ENCODE measurements at regions not wholly inside any gene's neighbourhood (a gene's known extent, or its start where the extent isn't known, plus 50 kb on each side); places are given as distances from the start of the nearest gene placed in this dataset.

GRCh38 chr22:47835726-47836125 is 1073.3 kb downstream of the TBC1D22A start (continued):
- TF ChIP-seq ZNF462 (CRISPR knock-in tag; IDR thresholded peaks at IDR 0.05) (no peak), ZNF331 (CRISPR knock-in tag; IDR thresholded peaks at IDR 0.05; ENCODE audit: low read depth) (no peak)

- H3K4me1 Mint-ChIP-seq = no peaks in the 10 kb centered on the region
- no peaks in the 10 kb centered on the region for H3K36me3 Mint-ChIP-seq (ENCODE audit: low read depth)
- ATAC-seq (no peak), DNase-seq (ENCODE audit: low spot score) (no peak)
- no peaks in the 10 kb centered on the region for H3K27me3 Mint-ChIP-seq (ENCODE audit: insufficient read depth, low read depth, poor library complexity)
- no peak overlapping the region for H3K4me3 Mint-ChIP-seq
- no peaks in the 10 kb centered on the region for H3K27me3 ChIP-seq (ENCODE audit: insufficient read depth)
- no peaks in the 10 kb centered on the region for H4K20me1 ChIP-seq (replicated peaks; ENCODE audit: insufficient read depth)
- H3F3A ChIP-seq (replicated peaks; ENCODE audit: low read depth) = no peaks in the 10 kb centered on the region
- no peak overlapping the region for H3K27ac ChIP-seq (ENCODE audit: low read depth)
- H2AFZ ChIP-seq = no peak overlapping the region
- no peaks in the 10 kb centered on the region for H3K4me1 ChIP-seq (ENCODE audit: insufficient read depth)
- H3K79me2 ChIP-seq (replicated peaks; ENCODE audit: insufficient read depth) = no peaks in the 10 kb centered on the region
- H3K9me2 ChIP-seq (ENCODE audit: insufficient read depth) = no peaks in the 10 kb centered on the region
- no peak overlapping the region for H3K4me2 ChIP-seq
- no peak overlapping the region for H3K4me3 ChIP-seq
- peaks cover 55% of the 10 kb centered on the region for H3K9me3 Mint-ChIP-seq
- no peaks in the 10 kb centered on the region; the same call in 1 of the 2 replicates for H3K36me3 ChIP-seq (ENCODE audit: insufficient read depth)
- H3K27ac Mint-ChIP-seq = no peak overlapping the region
- TF ChIP-seq CTCF (conservative IDR thresholded peaks at IDR 0.05; ENCODE audit: low read depth in 2 of 2) (no peak), ZNF462 (CRISPR knock-in tag; IDR thresholded peaks at IDR 0.05) (no peak), EZH2phosphoT487 (IDR thresholded peaks at IDR 0.05; ENCODE audit: unreplicated experiment) (no peak), NANOG (IDR thresholded peaks at IDR 0.05; ENCODE audit: borderline replicate concordance) (no peak), CREB1 (CRISPR knock-in tag; IDR thresholded peaks at IDR 0.05; ENCODE audit: low read depth) (no peak), ZNF331 (CRISPR knock-in tag; IDR thresholded peaks at IDR 0.05; ENCODE audit: low read depth) (no peak), STAT1 (IDR thresholded peaks at IDR 0.05; ENCODE audit: unreplicated experiment) (no peak)
Observed at GRCh38 chr22:47826016-47826415, 1063.6 kb downstream of the TBC1D22A start.

All from GM23338 (cell line).